ENCODE measurements at regions not wholly inside any gene's neighbourhood (a gene's known extent, or its start where the extent isn't known, plus 50 kb on each side); places are given as distances from the start of the nearest gene placed in this dataset.

GRCh38 chr13:90256746-90257145, 1090.7 kb upstream of the MIR17HG start:
- WGBS = 69% methylated on average over 2 of the region's 2 CpGs
- H3K9me3 ChIP-seq (ENCODE audit: control insufficient read depth in 4 of 4, low read length in 3 of 4) = peaks cover 0 to 4% (median 1%) of the 10 kb centered on the region in 4 donors
- TF ChIP-seq YY1 (IDR thresholded peaks at IDR 0.05) (no peak), RAD21 (IDR thresholded peaks at IDR 0.05) (no peak), JUND (IDR thresholded peaks at IDR 0.05) (no peak), CTCF (IDR thresholded peaks at IDR 0.05; ENCODE audit: low read depth, low read length, missing input control) (no peak), ATF3 (IDR thresholded peaks at IDR 0.05) (no peak), EGR1 (IDR thresholded peaks at IDR 0.05; ENCODE audit: low read depth in 2 of 2) (no peak), NR2F2 (IDR thresholded peaks at IDR 0.05) (no peak), REST (IDR thresholded peaks at IDR 0.05) (no peak), TAF1 (conservative IDR thresholded peaks at IDR 0.05) (no peak), FOXA2 (IDR thresholded peaks at IDR 0.05) (no peak)
- H3K27me3 ChIP-seq (ENCODE audit: control insufficient read depth in 4 of 4, insufficient read depth in 4 of 4, low read length in 3 of 4) = no peaks in the 10 kb centered on the region
- no peaks in the 10 kb centered on the region for H3K36me3 ChIP-seq (ENCODE audit: control insufficient read depth in 4 of 4, insufficient read depth in 3 of 4, low read depth in 1 of 4, low read length in 3 of 4)
- no peak overlapping the region for H3K4me3 ChIP-seq (ENCODE audit: low read depth in 1 of 3, low read length in 3 of 3)
- H3K9ac ChIP-seq (ENCODE audit: low read depth in 1 of 2, low read length in 2 of 2) = no peak overlapping the region
- H3K27ac ChIP-seq (ENCODE audit: low read depth in 1 of 2, low read length in 2 of 2) = no peak overlapping the region
- DNase-seq (ENCODE audit: low spot score) = no peak
- H3K4me1 ChIP-seq (ENCODE audit: control insufficient read depth in 4 of 4, insufficient read depth in 4 of 4, low read length in 3 of 4) = no peaks in the 10 kb centered on the region

GRCh38 chr13:90258129-90258528, 1089.4 kb upstream of the MIR17HG start:
- Histone ChIP-seq H3K9me3 (ENCODE audit: control insufficient read depth in 4 of 4, low read length in 3 of 4) (peaks cover 0 to 4% (median 0%) of the 10 kb centered on the region in 4 donors), H3K27me3 (ENCODE audit: control insufficient read depth in 4 of 4, insufficient read depth in 4 of 4, low read length in 3 of 4) (no peaks in the 10 kb centered on the region), H3K27ac (ENCODE audit: low read depth in 1 of 2, low read length in 2 of 2) (no peak overlapping the region), H3K36me3 (ENCODE audit: control insufficient read depth in 4 of 4, insufficient read depth in 3 of 4, low read depth in 1 of 4, low read length in 3 of 4) (no peaks in the 10 kb centered on the region), H3K4me1 (ENCODE audit: control insufficient read depth in 4 of 4, insufficient read depth in 4 of 4, low read length in 3 of 4) (no peaks in the 10 kb centered on the region), H3K9ac (ENCODE audit: low read depth in 1 of 2, low read length in 2 of 2) (peak overlapping the region in 1 of 2 donors; percentile 27), H3K4me3 (ENCODE audit: low read depth in 1 of 3, low read length in 3 of 3) (no peak overlapping the region)
- 97% methylated on average over 1 of the region's 1 CpG for WGBS
- no peak for DNase-seq (ENCODE audit: low spot score)
- TF ChIP-seq JUND (IDR thresholded peaks at IDR 0.05) = no peak
- TF ChIP-seq RAD21 (IDR thresholded peaks at IDR 0.05) = no peak
- no peak for TF ChIP-seq FOXA2 (IDR thresholded peaks at IDR 0.05)
- TF ChIP-seq ZBTB33 (IDR thresholded peaks at IDR 0.05) = no peak
- TF ChIP-seq EGR1 (IDR thresholded peaks at IDR 0.05; ENCODE audit: low read depth in 2 of 2) = no peak
- no peak for TF ChIP-seq HNF4A (conservative IDR thresholded peaks at IDR 0.05)
- no peak for TF ChIP-seq TAF1 (conservative IDR thresholded peaks at IDR 0.05)
- no peak for TF ChIP-seq NR2F2 (IDR thresholded peaks at IDR 0.05)
- TF ChIP-seq SP1 (IDR thresholded peaks at IDR 0.05) = no peak
- no peak for TF ChIP-seq RXRA (IDR thresholded peaks at IDR 0.05)
- no peak for TF ChIP-seq FOXA1 (IDR thresholded peaks at IDR 0.05)
- TF ChIP-seq HNF4G (IDR thresholded peaks at IDR 0.05) = no peak
- TF ChIP-seq GABPA (IDR thresholded peaks at IDR 0.05 in 1 of 2, conservative IDR thresholded peaks at IDR 0.05 in 1 of 2) = no peak
- TF ChIP-seq CTCF (IDR thresholded peaks at IDR 0.05; ENCODE audit: low read depth, low read length, missing input control) = no peak
- no peak for TF ChIP-seq REST (IDR thresholded peaks at IDR 0.05)
- TF ChIP-seq YY1 (IDR thresholded peaks at IDR 0.05) = no peak
- TF ChIP-seq MAX (IDR thresholded peaks at IDR 0.05) = no peak

All from liver (tissue), 8 donors.